NB4 (cell line): ENCODE measurements at regions not wholly inside any gene's neighbourhood (a gene's known extent, or its start where the extent isn't known, plus 50 kb on each side); places are given as distances from the start of the nearest gene placed in this dataset.

Source experiments
- MYC ChIP-seq: IDR thresholded peaks from 2 replicates; pipeline ENCODE4 v1.6.1; 2011; ENCODE audit warnings: low read depth, low read length
- POLR2A ChIP-seq: IDR thresholded peaks from 2 replicates; pipeline ENCODE4 v1.6.1; 2011; ENCODE audit warnings: mild to moderate bottlenecking; ENCODE audit not compliant: insufficient read length; ENCODE audit errors: extremely low read depth
- TF ChIP-seq, protein P1 (sequence below): IDR thresholded peaks from one replicate; pipeline ENCODE4 v1.5.1; 2012; ENCODE audit warnings: low read depth, low read length
- TF ChIP-seq, protein P2 (sequence below): IDR thresholded peaks from 2 replicates; pipeline ENCODE4 v1.6.1; 2011; ENCODE audit warnings: low read depth, low read length

DNA sequence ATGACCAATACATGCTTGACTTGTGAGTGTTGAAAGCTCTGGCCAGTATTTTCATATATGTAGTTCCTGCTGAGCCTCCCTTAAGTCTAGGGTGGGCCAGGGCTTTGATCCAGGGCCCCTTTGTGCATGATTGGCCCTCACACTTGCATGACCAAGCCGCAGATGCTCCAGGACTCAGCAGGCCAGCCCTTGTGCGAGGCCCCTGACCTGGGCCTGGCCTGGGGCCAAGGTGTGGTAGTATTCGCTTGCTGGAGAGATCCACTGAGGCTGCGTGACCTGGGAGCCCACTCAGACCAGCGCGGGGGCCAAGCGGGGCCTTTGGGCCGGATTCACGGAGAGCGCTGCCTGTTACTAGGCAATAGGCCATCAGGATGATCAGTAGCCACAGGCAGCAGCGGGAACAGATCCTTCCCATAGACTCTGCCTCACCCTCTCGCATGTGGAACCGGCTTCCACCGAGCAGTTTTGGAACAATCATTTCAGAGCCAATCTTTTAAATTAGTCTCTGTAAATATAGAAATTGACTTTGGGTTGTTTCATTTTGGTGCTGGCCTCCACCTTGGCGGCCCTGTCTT lies 79.0 kb upstream of the PTCH1 start:
- TF ChIP-seq, protein P1, sequence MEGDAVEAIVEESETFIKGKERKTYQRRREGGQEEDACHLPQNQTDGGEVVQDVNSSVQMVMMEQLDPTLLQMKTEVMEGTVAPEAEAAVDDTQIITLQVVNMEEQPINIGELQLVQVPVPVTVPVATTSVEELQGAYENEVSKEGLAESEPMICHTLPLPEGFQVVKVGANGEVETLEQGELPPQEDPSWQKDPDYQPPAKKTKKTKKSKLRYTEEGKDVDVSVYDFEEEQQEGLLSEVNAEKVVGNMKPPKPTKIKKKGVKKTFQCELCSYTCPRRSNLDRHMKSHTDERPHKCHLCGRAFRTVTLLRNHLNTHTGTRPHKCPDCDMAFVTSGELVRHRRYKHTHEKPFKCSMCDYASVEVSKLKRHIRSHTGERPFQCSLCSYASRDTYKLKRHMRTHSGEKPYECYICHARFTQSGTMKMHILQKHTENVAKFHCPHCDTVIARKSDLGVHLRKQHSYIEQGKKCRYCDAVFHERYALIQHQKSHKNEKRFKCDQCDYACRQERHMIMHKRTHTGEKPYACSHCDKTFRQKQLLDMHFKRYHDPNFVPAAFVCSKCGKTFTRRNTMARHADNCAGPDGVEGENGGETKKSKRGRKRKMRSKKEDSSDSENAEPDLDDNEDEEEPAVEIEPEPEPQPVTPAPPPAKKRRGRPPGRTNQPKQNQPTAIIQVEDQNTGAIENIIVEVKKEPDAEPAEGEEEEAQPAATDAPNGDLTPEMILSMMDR = no peak
- no peak for TF ChIP-seq MYC
- no peak for TF ChIP-seq POLR2A
- TF ChIP-seq, protein P2, sequence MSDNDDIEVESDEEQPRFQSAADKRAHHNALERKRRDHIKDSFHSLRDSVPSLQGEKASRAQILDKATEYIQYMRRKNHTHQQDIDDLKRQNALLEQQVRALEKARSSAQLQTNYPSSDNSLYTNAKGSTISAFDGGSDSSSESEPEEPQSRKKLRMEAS = no peak
